ENCODE measurements at regions not wholly inside any gene's neighbourhood (a gene's known extent, or its start where the extent isn't known, plus 50 kb on each side); places are given as distances from the start of the nearest gene placed in this dataset.

GRCh38 chr4:108445716-108446115 is 174.7 kb upstream of the RPL34 start:
- no TSS peak for BruUV-seq (replicated peaks)
- Histone ChIP-seq H2AFZ (ENCODE audit: low read length) (no peak overlapping the region), H3K9me3 (ENCODE audit: low read length) (no peaks in the 10 kb centered on the region), H4K20me1 (ENCODE audit: insufficient read depth, low read length) (no peaks in the 10 kb centered on the region), H3K9ac (ENCODE audit: insufficient read depth, low read depth, low read length) (no peak overlapping the region), H3K4me2 (ENCODE audit: low read depth, low read length) (no peak overlapping the region), H3K4me3 (replicated peaks in 1 of 3; ENCODE audit: insufficient read depth in 1 of 3, low read depth in 2 of 3, low read length in 3 of 3) (no peak overlapping the region), H3K79me2 (ENCODE audit: insufficient read depth, low read length) (no peaks in the 10 kb centered on the region), H3K4me1 (ENCODE audit: insufficient read depth, low read length) (no peaks in the 10 kb centered on the region), H3K27ac (ENCODE audit: extremely low read length, insufficient read depth, low read length) (no peak overlapping the region), H3K36me3 (replicated peaks in 1 of 2; ENCODE audit: control insufficient read depth in 1 of 2, insufficient read depth in 2 of 2, low read length in 2 of 2) (no peaks in the 10 kb centered on the region), H3K27me3 (ENCODE audit: control insufficient read depth in 1 of 2, insufficient read depth in 2 of 2, low read length in 2 of 2) (no peaks in the 10 kb centered on the region)
- ChIA-PET CTCF (ENCODE audit: low intra/inter-chr PET ratio, low total read pairs) (no interaction called here), POLR2A (no interaction called here)
- intact Hi-C loops (cut with micrococcal nuclease; ENCODE audit: unreplicated experiment) (no loop called here), in situ Hi-C loops (cut with HindIII; ENCODE audit: extremely low pct_ligation_motif_present, low pct_unique_long_range_greater_than_20kb) (no loop called here)
- no peak for DNase-seq (ENCODE audit: low spot score)
- ATAC-seq: no peak
- TF ChIP-seq STAG1 (CRISPR knock-in tag; IDR thresholded peaks at IDR 0.05) (no peak), ZNF556 (CRISPR knock-in tag; IDR thresholded peaks at IDR 0.05; ENCODE audit: borderline replicate concordance) (no peak), TBX2 (CRISPR knock-in tag; IDR thresholded peaks at IDR 0.05; ENCODE audit: borderline replicate concordance) (no peak), ZNF740 (CRISPR knock-in tag; IDR thresholded peaks at IDR 0.05) (no peak)
- 0% methylated on average over 2 of the region's 2 CpGs for WGBS (ENCODE audit: low lambda C conversion rate)
- no peak for FAIRE-seq

DNA sequence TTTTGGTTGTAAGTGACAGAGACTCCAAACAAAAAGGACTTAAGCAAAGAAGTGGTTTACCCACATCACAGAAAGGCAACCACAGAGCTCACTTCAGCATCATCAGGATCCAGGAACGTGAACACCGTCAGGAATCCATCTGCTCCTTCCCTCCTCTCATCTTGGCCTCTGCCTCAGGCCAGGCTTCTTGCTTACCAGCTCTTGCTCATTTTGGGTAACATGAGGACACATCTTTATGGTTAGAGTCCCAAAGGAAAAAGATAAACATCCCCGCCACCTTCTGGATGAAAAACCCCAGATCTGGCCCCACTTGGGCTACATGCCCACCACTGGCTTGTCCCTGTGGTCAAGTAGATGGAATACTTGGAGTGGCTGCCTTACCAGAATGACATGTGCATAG is 176.8 kb upstream of the RPL34 start:
- H3K27ac ChIP-seq (ENCODE audit: extremely low read length, insufficient read depth, low read length): no peak overlapping the region
- H2AFZ ChIP-seq (ENCODE audit: low read length): no peak overlapping the region
- ChIA-PET POLR2A (no interaction called here), CTCF (ENCODE audit: low intra/inter-chr PET ratio, low total read pairs) (no interaction called here)
- H3K36me3 ChIP-seq (replicated peaks in 1 of 2; ENCODE audit: control insufficient read depth in 1 of 2, insufficient read depth in 2 of 2, low read length in 2 of 2): no peaks in the 10 kb centered on the region
- H3K9me3 ChIP-seq (ENCODE audit: low read length): no peaks in the 10 kb centered on the region
- no peaks in the 10 kb centered on the region for H3K27me3 ChIP-seq (ENCODE audit: control insufficient read depth in 1 of 2, insufficient read depth in 2 of 2, low read length in 2 of 2)
- FAIRE-seq (no peak), DNase-seq (ENCODE audit: low spot score) (no peak), ATAC-seq (no peak)
- in situ Hi-C loops (cut with HindIII; ENCODE audit: extremely low pct_ligation_motif_present, low pct_unique_long_range_greater_than_20kb): no loop called here
- no TSS peak for BruUV-seq (replicated peaks)
- no peak overlapping the region for H3K4me2 ChIP-seq (ENCODE audit: low read depth, low read length)
- H3K4me1 ChIP-seq (ENCODE audit: insufficient read depth, low read length): no peaks in the 10 kb centered on the region
- no peaks in the 10 kb centered on the region for H4K20me1 ChIP-seq (ENCODE audit: insufficient read depth, low read length)
- H3K79me2 ChIP-seq (ENCODE audit: insufficient read depth, low read length): no peaks in the 10 kb centered on the region
- intact Hi-C loops (cut with micrococcal nuclease; ENCODE audit: unreplicated experiment): no loop called here
- H3K4me3 ChIP-seq (replicated peaks in 1 of 3; ENCODE audit: insufficient read depth in 1 of 3, low read depth in 2 of 3, low read length in 3 of 3): no peak overlapping the region
- no peak overlapping the region for H3K9ac ChIP-seq (ENCODE audit: insufficient read depth, low read depth, low read length)
- 5% methylated on average over 3 of the region's 3 CpGs for WGBS (ENCODE audit: low lambda C conversion rate)
- no peak for TF ChIP-seq ZNF317 (CRISPR knock-in tag; IDR thresholded peaks at IDR 0.05)
- no peak for TF ChIP-seq MTF1 (CRISPR knock-in tag; IDR thresholded peaks at IDR 0.05)
- TF ChIP-seq TEAD2 (CRISPR knock-in tag; IDR thresholded peaks at IDR 0.05): no peak
- no peak for TF ChIP-seq GATAD1 (CRISPR knock-in tag; IDR thresholded peaks at IDR 0.05)
- TF ChIP-seq KDM1A (CRISPR knock-in tag; IDR thresholded peaks at IDR 0.05): no peak
- TF ChIP-seq ZNF282 (IDR thresholded peaks at IDR 0.05; ENCODE audit: partially characterized antibody): no peak
- TF ChIP-seq ZNF747 (CRISPR knock-in tag; IDR thresholded peaks at IDR 0.05; ENCODE audit: borderline replicate concordance): no peak
- no peak for TF ChIP-seq TAF1 (CRISPR knock-in tag; IDR thresholded peaks at IDR 0.05)
- TF ChIP-seq KLF16 (CRISPR knock-in tag; IDR thresholded peaks at IDR 0.05): no peak
- TF ChIP-seq BATF2 (CRISPR knock-in tag; IDR thresholded peaks at IDR 0.05): no peak
- TF ChIP-seq HMGA1 (CRISPR knock-in tag; conservative IDR thresholded peaks at IDR 0.05): no peak
- no peak for TF ChIP-seq ZNF430 (CRISPR knock-in tag; IDR thresholded peaks at IDR 0.05)
- TF ChIP-seq ZNF660 (CRISPR knock-in tag; IDR thresholded peaks at IDR 0.05; ENCODE audit: borderline replicate concordance, low read depth): no peak
- TF ChIP-seq ZBTB44 (CRISPR knock-in tag; IDR thresholded peaks at IDR 0.05): no peak
- TF ChIP-seq MAX (IDR thresholded peaks at IDR 0.05): no peak
- no peak for TF ChIP-seq STAG1 (CRISPR knock-in tag; IDR thresholded peaks at IDR 0.05)
- no peak for TF ChIP-seq ATM (IDR thresholded peaks at IDR 0.05; ENCODE audit: borderline replicate concordance)
